ENCODE measurements at regions not wholly inside any gene's neighbourhood (a gene's known extent, or its start where the extent isn't known, plus 50 kb on each side); places are given as distances from the start of the nearest gene placed in this dataset.

DNA sequence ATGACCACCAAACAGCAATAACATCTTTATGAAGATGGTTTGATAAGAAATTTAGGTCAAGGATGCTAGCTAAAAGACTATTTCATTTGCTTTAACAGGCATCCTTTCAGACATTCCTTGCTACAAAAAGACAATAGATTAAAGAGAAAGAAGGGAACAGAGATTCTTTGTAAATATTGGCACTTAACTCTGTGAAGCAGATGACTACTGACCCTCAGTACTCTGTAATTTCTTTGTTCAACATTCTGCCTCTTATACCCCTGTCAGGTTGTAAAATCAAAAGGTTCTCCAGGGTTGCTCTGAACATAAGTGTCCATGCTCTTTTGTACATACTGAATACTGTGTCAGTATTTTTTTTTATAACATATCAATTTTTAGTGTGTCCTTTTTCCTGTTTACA lies 610.6 kb upstream of the GRAMD2B start (continued):
- TF ChIP-seq, protein P1, sequence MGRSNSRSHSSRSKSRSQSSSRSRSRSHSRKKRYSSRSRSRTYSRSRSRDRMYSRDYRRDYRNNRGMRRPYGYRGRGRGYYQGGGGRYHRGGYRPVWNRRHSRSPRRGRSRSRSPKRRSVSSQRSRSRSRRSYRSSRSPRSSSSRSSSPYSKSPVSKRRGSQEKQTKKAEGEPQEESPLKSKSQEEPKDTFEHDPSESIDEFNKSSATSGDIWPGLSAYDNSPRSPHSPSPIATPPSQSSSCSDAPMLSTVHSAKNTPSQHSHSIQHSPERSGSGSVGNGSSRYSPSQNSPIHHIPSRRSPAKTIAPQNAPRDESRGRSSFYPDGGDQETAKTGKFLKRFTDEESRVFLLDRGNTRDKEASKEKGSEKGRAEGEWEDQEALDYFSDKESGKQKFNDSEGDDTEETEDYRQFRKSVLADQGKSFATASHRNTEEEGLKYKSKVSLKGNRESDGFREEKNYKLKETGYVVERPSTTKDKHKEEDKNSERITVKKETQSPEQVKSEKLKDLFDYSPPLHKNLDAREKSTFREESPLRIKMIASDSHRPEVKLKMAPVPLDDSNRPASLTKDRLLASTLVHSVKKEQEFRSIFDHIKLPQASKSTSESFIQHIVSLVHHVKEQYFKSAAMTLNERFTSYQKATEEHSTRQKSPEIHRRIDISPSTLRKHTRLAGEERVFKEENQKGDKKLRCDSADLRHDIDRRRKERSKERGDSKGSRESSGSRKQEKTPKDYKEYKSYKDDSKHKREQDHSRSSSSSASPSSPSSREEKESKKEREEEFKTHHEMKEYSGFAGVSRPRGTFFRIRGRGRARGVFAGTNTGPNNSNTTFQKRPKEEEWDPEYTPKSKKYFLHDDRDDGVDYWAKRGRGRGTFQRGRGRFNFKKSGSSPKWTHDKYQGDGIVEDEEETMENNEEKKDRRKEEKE (IDR thresholded peaks at IDR 0.05), result no peak
- no peak for TF ChIP-seq BMI1 (IDR thresholded peaks at IDR 0.05; ENCODE audit: borderline replicate concordance)
- TF ChIP-seq MTA3 (IDR thresholded peaks at IDR 0.05; ENCODE audit: borderline replicate concordance, low read length), result no peak
- TF ChIP-seq, protein P2, sequence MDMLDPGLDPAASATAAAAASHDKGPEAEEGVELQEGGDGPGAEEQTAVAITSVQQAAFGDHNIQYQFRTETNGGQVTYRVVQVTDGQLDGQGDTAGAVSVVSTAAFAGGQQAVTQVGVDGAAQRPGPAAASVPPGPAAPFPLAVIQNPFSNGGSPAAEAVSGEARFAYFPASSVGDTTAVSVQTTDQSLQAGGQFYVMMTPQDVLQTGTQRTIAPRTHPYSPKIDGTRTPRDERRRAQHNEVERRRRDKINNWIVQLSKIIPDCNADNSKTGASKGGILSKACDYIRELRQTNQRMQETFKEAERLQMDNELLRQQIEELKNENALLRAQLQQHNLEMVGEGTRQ (IDR thresholded peaks at IDR 0.05; ENCODE audit: borderline replicate concordance, low read depth, low read length), result no peak
- no peak for TF ChIP-seq TARDBP (IDR thresholded peaks at IDR 0.05; ENCODE audit: borderline replicate concordance)
- TF ChIP-seq NBN (IDR thresholded peaks at IDR 0.05), result no peak

DNA sequence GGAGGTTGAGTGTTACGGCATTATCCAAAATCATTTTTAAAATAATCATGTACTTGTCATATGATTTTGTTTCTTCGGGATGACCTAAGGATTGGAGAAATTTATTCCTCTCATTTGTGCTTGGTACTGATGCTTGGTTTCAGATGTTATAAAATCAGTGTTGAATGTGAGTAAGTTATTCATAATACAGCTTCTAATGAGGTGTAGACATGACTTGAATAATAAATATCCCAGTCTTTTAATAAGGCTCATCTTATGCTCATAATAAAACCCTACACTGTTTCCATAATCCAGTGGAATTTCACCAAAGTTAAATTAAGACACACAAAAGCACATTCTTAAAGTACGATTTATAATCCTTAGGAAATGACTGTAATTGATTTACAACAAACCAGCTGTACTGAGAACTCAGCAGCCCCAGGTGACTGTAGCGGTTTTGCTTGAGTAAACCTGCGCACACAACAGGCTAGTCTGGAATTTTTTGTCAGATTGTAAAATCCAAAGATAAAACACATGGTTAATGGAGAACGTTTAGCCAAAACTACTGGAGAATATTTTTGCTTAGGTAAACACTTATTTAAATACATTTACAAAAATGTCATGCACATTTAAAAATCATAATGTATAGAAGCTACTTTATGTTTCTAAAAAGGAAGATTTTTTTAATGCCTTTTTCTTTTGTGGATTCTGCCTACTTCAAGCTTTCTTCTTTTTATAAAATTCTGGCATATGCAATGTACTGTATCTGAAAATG lies 609.8 kb upstream of the GRAMD2B start:
- H3K27ac ChIP-seq (ENCODE audit: control insufficient read depth, insufficient read depth), result no peak overlapping the region
- RAD21 ChIA-PET (ENCODE audit: unreplicated experiment), result no interaction called here
- POLR2A ChIA-PET, result no interaction called here
- in situ Hi-C loops (cut with MboI) (no loop called here), intact Hi-C loops (cut with micrococcal nuclease; ENCODE audit: unreplicated experiment) (no loop called here)
- no peaks in the 10 kb centered on the region for H3K36me3 ChIP-seq (ENCODE audit: control insufficient read depth in 2 of 2, insufficient read depth in 2 of 2, low read length in 1 of 2)
- BruUV-seq (replicated peaks), result no TSS peak
- FAIRE-seq (no peak), DNase-seq (ENCODE audit: low read depth, low spot score) (no peak), ATAC-seq (no peak)
- no peaks in the 10 kb centered on the region for H3K9me3 ChIP-seq (replicated peaks; ENCODE audit: control insufficient read depth, insufficient read depth, low read length)
- no peaks in the 10 kb centered on the region for H3K4me1 ChIP-seq (ENCODE audit: control insufficient read depth, insufficient read depth, low read length)
- no peaks in the 10 kb centered on the region for H3K79me2 ChIP-seq (ENCODE audit: control insufficient read depth, insufficient read depth, low read length)
- H3K27me3 ChIP-seq (replicated peaks in 1 of 2; ENCODE audit: control insufficient read depth in 2 of 2, insufficient read depth in 2 of 2, low read length in 1 of 2), result no peaks in the 10 kb centered on the region
- 31% methylated on average over 6 of the region's 6 CpGs for WGBS (ENCODE audit: insufficient coverage, insufficient replicate concordance, low lambda C conversion rate, missing lambda C conversion rate)
- H3K9ac ChIP-seq (ENCODE audit: control insufficient read depth, insufficient read depth, low read length), result no peak overlapping the region
- SMC1A ChIA-PET (ENCODE audit: uncharacterized antibody, unreplicated experiment), result no interaction called here
- no peak overlapping the region for H2AFZ ChIP-seq (ENCODE audit: control insufficient read depth, low read depth, low read length)
- TF ChIP-seq SUZ12 (IDR thresholded peaks at IDR 0.05; ENCODE audit: unreplicated experiment) (no peak), PAX5 (IDR thresholded peaks at IDR 0.05; ENCODE audit: borderline replicate concordance, low read depth, low read length) (no peak), KLF5 (IDR thresholded peaks at IDR 0.05; ENCODE audit: partially characterized antibody) (no peak), HCFC1 (IDR thresholded peaks at IDR 0.05; ENCODE audit: low read length) (no peak), RB1 (IDR thresholded peaks at IDR 0.05; ENCODE audit: borderline replicate concordance) (no peak), MYC (IDR thresholded peaks at IDR 0.05; ENCODE audit: insufficient read depth, insufficient read length, insufficient replicate concordance, low read length, severe bottlenecking) (no peak)
- TF ChIP-seq, protein P3, sequence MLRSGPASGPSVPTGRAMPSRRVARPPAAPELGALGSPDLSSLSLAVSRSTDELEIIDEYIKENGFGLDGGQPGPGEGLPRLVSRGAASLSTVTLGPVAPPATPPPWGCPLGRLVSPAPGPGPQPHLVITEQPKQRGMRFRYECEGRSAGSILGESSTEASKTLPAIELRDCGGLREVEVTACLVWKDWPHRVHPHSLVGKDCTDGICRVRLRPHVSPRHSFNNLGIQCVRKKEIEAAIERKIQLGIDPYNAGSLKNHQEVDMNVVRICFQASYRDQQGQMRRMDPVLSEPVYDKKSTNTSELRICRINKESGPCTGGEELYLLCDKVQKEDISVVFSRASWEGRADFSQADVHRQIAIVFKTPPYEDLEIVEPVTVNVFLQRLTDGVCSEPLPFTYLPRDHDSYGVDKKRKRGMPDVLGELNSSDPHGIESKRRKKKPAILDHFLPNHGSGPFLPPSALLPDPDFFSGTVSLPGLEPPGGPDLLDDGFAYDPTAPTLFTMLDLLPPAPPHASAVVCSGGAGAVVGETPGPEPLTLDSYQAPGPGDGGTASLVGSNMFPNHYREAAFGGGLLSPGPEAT (IDR thresholded peaks at IDR 0.05; ENCODE audit: low read depth), result no peak
- H4K20me1 ChIP-seq (ENCODE audit: control insufficient read depth, insufficient read depth), result no peaks in the 10 kb centered on the region
- CTCF ChIA-PET, result no interaction called here
- H3K4me2 ChIP-seq (ENCODE audit: control insufficient read depth, insufficient read depth), result no peak overlapping the region
- H3K4me3 ChIP-seq, result no peak overlapping the region

All from GM12878 (cell line).